ENCODE measurements at regions not wholly inside any gene's neighbourhood (a gene's known extent, or its start where the extent isn't known, plus 50 kb on each side); places are given as distances from the start of the nearest gene placed in this dataset.

GRCh38 chr10:23976275-23976674, 232.7 kb upstream of the KIAA1217 start:
- Histone ChIP-seq H3K4me1 (ENCODE audit: control insufficient read depth, extremely low read depth, insufficient read depth, low read length) (no peaks in the 10 kb centered on the region), H4K20me1 (ENCODE audit: control insufficient read depth, extremely low read depth, insufficient read depth, low read length) (no peaks in the 10 kb centered on the region), H2AFZ (ENCODE audit: low read length) (no peak overlapping the region), H3K79me2 (ENCODE audit: control insufficient read depth, insufficient read depth, low read length) (no peaks in the 10 kb centered on the region), H3K4me3 (replicated peaks in 1 of 4; ENCODE audit: control extremely low read depth in 1 of 4, insufficient read depth in 1 of 4, low read depth in 3 of 4, low read length in 4 of 4) (no peak overlapping the region), H3K9ac (ENCODE audit: insufficient read depth, low read length) (no peak overlapping the region), H3K36me3 (ENCODE audit: control insufficient read depth, insufficient read depth, low read length) (no peaks in the 10 kb centered on the region), H3K27ac (ENCODE audit: insufficient read depth, low read length) (no peak overlapping the region), H3K9me3 (ENCODE audit: control insufficient read depth, insufficient read depth, low read depth, low read length) (no peaks in the 10 kb centered on the region), H3K4me2 (ENCODE audit: extremely low read depth, insufficient read depth, low read length) (no peak overlapping the region), H3K27me3 (ENCODE audit: control insufficient read depth, insufficient read depth, low read length) (no peaks in the 10 kb centered on the region)
- DNase-seq (ENCODE audit: low read depth in 2 of 2) = no peak
- TF ChIP-seq CTCF (conservative IDR thresholded peaks at IDR 0.05 in 1 of 2, IDR thresholded peaks at IDR 0.05 in 1 of 2; ENCODE audit: low read depth in 1 of 2, low read length in 2 of 2) = no peak
- no peak for TF ChIP-seq EZH2 (IDR thresholded peaks at IDR 0.05; ENCODE audit: low read length, missing control alignments)

GRCh38 chr10:23978317-23978716, 230.6 kb upstream of the KIAA1217 start:
- Histone ChIP-seq H3K4me2 (ENCODE audit: extremely low read depth, insufficient read depth, low read length) (no peak overlapping the region), H3K9me3 (ENCODE audit: control insufficient read depth, insufficient read depth, low read depth, low read length) (no peaks in the 10 kb centered on the region), H3K79me2 (ENCODE audit: control insufficient read depth, insufficient read depth, low read length) (no peaks in the 10 kb centered on the region), H4K20me1 (ENCODE audit: control insufficient read depth, extremely low read depth, insufficient read depth, low read length) (no peaks in the 10 kb centered on the region), H2AFZ (ENCODE audit: low read length) (no peak overlapping the region), H3K4me3 (replicated peaks in 1 of 4; ENCODE audit: control extremely low read depth in 1 of 4, insufficient read depth in 1 of 4, low read depth in 3 of 4, low read length in 4 of 4) (no peak overlapping the region), H3K9ac (ENCODE audit: insufficient read depth, low read length) (no peak overlapping the region), H3K27ac (ENCODE audit: insufficient read depth, low read length) (no peak overlapping the region), H3K4me1 (ENCODE audit: control insufficient read depth, extremely low read depth, insufficient read depth, low read length) (no peaks in the 10 kb centered on the region), H3K27me3 (ENCODE audit: control insufficient read depth, insufficient read depth, low read length) (no peaks in the 10 kb centered on the region), H3K36me3 (ENCODE audit: control insufficient read depth, insufficient read depth, low read length) (no peaks in the 10 kb centered on the region)
- DNase-seq (ENCODE audit: low read depth in 2 of 2) = no peak
- TF ChIP-seq EZH2 (IDR thresholded peaks at IDR 0.05; ENCODE audit: low read length, missing control alignments) (no peak), CTCF (conservative IDR thresholded peaks at IDR 0.05 in 1 of 2, IDR thresholded peaks at IDR 0.05 in 1 of 2; ENCODE audit: low read depth in 1 of 2, low read length in 2 of 2) (no peak)

GRCh38 chr10:23980094-23980493, 228.8 kb upstream of the KIAA1217 start:
- Histone ChIP-seq H3K4me2 (ENCODE audit: extremely low read depth, insufficient read depth, low read length) (no peak overlapping the region), H3K9me3 (ENCODE audit: control insufficient read depth, insufficient read depth, low read depth, low read length) (no peaks in the 10 kb centered on the region), H3K36me3 (ENCODE audit: control insufficient read depth, insufficient read depth, low read length) (no peaks in the 10 kb centered on the region), H3K79me2 (ENCODE audit: control insufficient read depth, insufficient read depth, low read length) (no peaks in the 10 kb centered on the region), H3K4me1 (ENCODE audit: control insufficient read depth, extremely low read depth, insufficient read depth, low read length) (no peaks in the 10 kb centered on the region), H3K27me3 (ENCODE audit: control insufficient read depth, insufficient read depth, low read length) (no peaks in the 10 kb centered on the region), H3K9ac (ENCODE audit: insufficient read depth, low read length) (no peak overlapping the region), H3K27ac (ENCODE audit: insufficient read depth, low read length) (no peak overlapping the region), H4K20me1 (ENCODE audit: control insufficient read depth, extremely low read depth, insufficient read depth, low read length) (no peaks in the 10 kb centered on the region), H2AFZ (ENCODE audit: low read length) (no peak overlapping the region), H3K4me3 (replicated peaks in 1 of 4; ENCODE audit: control extremely low read depth in 1 of 4, insufficient read depth in 1 of 4, low read depth in 3 of 4, low read length in 4 of 4) (no peak overlapping the region)
- no peak for DNase-seq (ENCODE audit: low read depth in 2 of 2)
- no peak for TF ChIP-seq CTCF (conservative IDR thresholded peaks at IDR 0.05 in 1 of 2, IDR thresholded peaks at IDR 0.05 in 1 of 2; ENCODE audit: low read depth in 1 of 2, low read length in 2 of 2)
- TF ChIP-seq EZH2 (IDR thresholded peaks at IDR 0.05; ENCODE audit: low read length, missing control alignments) = no peak
